GM12878 (cell line): ENCODE measurements at regions not wholly inside any gene's neighbourhood (a gene's known extent, or its start where the extent isn't known, plus 50 kb on each side); places are given as distances from the start of the nearest gene placed in this dataset.

Experiments
- ATAC-seq: fragments of 200-7000 bp; cut with Tn5 transposase; 3 replicates; pipeline ENCODE4 v1.9.1; 2020; ENCODE audit warnings: mild to moderate bottlenecking, moderate library complexity
- BruUV-seq: library from RNA; stranded (reverse); fragments of 400-500 nt; replicated peaks from 2 replicates; lab custom pipeline; 2021; lab: Mats Ljungman, UMichigan
- CTCF ChIA-PET: fragments of 300-600 bp; sonication (Branson Sonifier 250); formaldehyde crosslinking; extraction: SDS; loops from one replicate; lab custom pipeline; 2021; ENCODE audit warnings: inconsistent platforms; lab: Yijun Ruan, JAX
- POLR2A ChIA-PET: fragments of 350-600 bp; formaldehyde crosslinking; extraction: SDS; loops from one replicate; lab custom pipeline; 2021; ENCODE audit warnings: inconsistent platforms; lab: Charles Lee
- RAD21 ChIA-PET: fragments of 300-600 bp; sonication (Branson Sonifier 250); formaldehyde crosslinking; loops from one replicate; lab custom pipeline; 2023; ENCODE audit warnings: antibody characterized with exemption; ENCODE audit not compliant: unreplicated experiment; lab: Charles Lee
- SMC1A ChIA-PET: fragments of 300-600 bp; sonication (Branson Sonifier 250); formaldehyde crosslinking; loops from one replicate; lab custom pipeline; 2023; ENCODE audit not compliant: unreplicated experiment, uncharacterized antibody; lab: Charles Lee
- DNase-seq: peaks from one replicate; pipeline ENCODE4 v3.0.0-alpha.2; 2011; ENCODE audit warnings: low read depth, low spot score
- FAIRE-seq: peaks from 3 replicates; lab custom pipeline; 2011; peaks lifted over from hg19 to GRCh38; lab: Jason Lieb, UNC
- H2AFZ ChIP-seq: 2 replicates; pipeline ENCODE4 v1.6.0; 2011; ENCODE audit warnings: low read depth, low read length, control low read depth; ENCODE audit not compliant: control insufficient read depth
- H3K27ac ChIP-seq: 2 replicates; pipeline ENCODE4 v1.5.1; 2011; ENCODE audit warnings: control low read depth; ENCODE audit not compliant: control insufficient read depth, insufficient read depth
- H3K27me3 ChIP-seq, 2 experiments: replicated peaks in 1 of 2; 2 replicates each; pipeline versions ENCODE4 v1.6.0 to v1.6.1; 2011; ENCODE audit warnings: low read length in 1 of 2; ENCODE audit not compliant: control insufficient read depth in 2 of 2, insufficient read depth in 2 of 2
- H3K36me3 ChIP-seq, 2 experiments: 2 replicates each; pipeline ENCODE4 v1.5.1; 2011; ENCODE audit warnings: low read length in 1 of 2; ENCODE audit not compliant: control insufficient read depth in 2 of 2, insufficient read depth in 2 of 2
- H3K4me1 ChIP-seq: 2 replicates; pipeline ENCODE4 v1.6.1; 2011; ENCODE audit warnings: mild to moderate bottlenecking, low read length, moderate library complexity, mixed read lengths; ENCODE audit not compliant: control insufficient read depth, insufficient read depth
- H3K4me2 ChIP-seq: 2 replicates; pipeline ENCODE4 v1.6.0; 2011; ENCODE audit warnings: control low read depth; ENCODE audit not compliant: control insufficient read depth, insufficient read depth
- H3K4me3 ChIP-seq: fragments of 200-600 bp; sonication (generic); 2 replicates; pipeline ENCODE4 v1.5.1; 2016
- H3K79me2 ChIP-seq: 2 replicates; pipeline ENCODE4 v1.6.0; 2011; ENCODE audit warnings: low read length; ENCODE audit not compliant: control insufficient read depth, insufficient read depth
- H3K9ac ChIP-seq: 2 replicates; pipeline ENCODE4 v1.8.0; 2011; ENCODE audit warnings: low read length, control low read depth, mixed read lengths; ENCODE audit not compliant: control insufficient read depth, insufficient read depth
- H3K9me3 ChIP-seq: replicated peaks from 3 replicates; pipeline ENCODE4 v1.5.1; 2011; ENCODE audit warnings: mild to moderate bottlenecking, low read length; ENCODE audit not compliant: control insufficient read depth, insufficient read depth
- H4K20me1 ChIP-seq: 2 replicates; pipeline ENCODE4 v1.6.0; 2011; ENCODE audit not compliant: control insufficient read depth, insufficient read depth
- BHLHE40 ChIP-seq, 2 experiments: fragments of 450-650 bp in 1 of 2; IDR thresholded peaks; 2 replicates each; pipeline ENCODE4 v1.6.1; 2011 to 2017; ENCODE audit warnings: low read depth in 2 of 2, borderline replicate concordance in 1 of 2, improper control_type of control experiment in 1 of 2, low read length in 1 of 2, mild to moderate bottlenecking in 1 of 2
- CREB1 ChIP-seq: IDR thresholded peaks from 2 replicates; pipeline ENCODE4 v1.6.1; 2012; ENCODE audit warnings: low read depth, mild to moderate bottlenecking, inconsistent platforms
- IRF3 ChIP-seq: fragments of 450-650 bp; IDR thresholded peaks from 2 replicates; pipeline ENCODE4 v1.6.1; 2014; ENCODE audit warnings: mild to moderate bottlenecking
- KAT2A ChIP-seq: conservative IDR thresholded peaks from 2 replicates; pipeline ENCODE4 v1.6.1; 2011; ENCODE audit warnings: low read depth, low read length; ENCODE audit not compliant: control insufficient read depth
- LARP7 ChIP-seq: fragments of 450-650 bp; IDR thresholded peaks from 2 replicates; pipeline ENCODE4 v1.6.1; 2017; ENCODE audit warnings: mild to moderate bottlenecking
- NKRF ChIP-seq: fragments of 450-650 bp; conservative IDR thresholded peaks from 2 replicates; pipeline ENCODE4 v1.6.1; 2017; ENCODE audit warnings: mild to moderate bottlenecking, moderate library complexity
- PKNOX1 ChIP-seq: fragments of 450-650 bp; IDR thresholded peaks from 2 replicates; pipeline ENCODE4 v1.6.1; 2016; ENCODE audit warnings: mild to moderate bottlenecking
- PML ChIP-seq: IDR thresholded peaks from 2 replicates; pipeline ENCODE4 v1.6.1; 2012; ENCODE audit warnings: low read length, inconsistent platforms
- RELA ChIP-seq: fragments of 450-650 bp; IDR thresholded peaks from 2 replicates; pipeline ENCODE4 v1.8.0; 2014; ENCODE audit warnings: borderline replicate concordance; ENCODE audit not compliant: partially characterized antibody
- WGBS: methylation state at CpG from one replicate; pipeline ENCODE4 v1.1.6; 2016; ENCODE audit warnings: low lambda C conversion rate; ENCODE audit not compliant: insufficient replicate concordance, insufficient coverage; ENCODE audit errors: missing lambda C conversion rate; 5-methylcytosine and 5-hydroxymethylcytosine counted together
- in situ Hi-C: fragments of 300-500 bp; cut with MboI; formaldehyde crosslinking; loops from 9 replicates; pipeline ENCODE4 v1.14.3; 2018; ENCODE audit warnings: mixed read lengths
- intact Hi-C: fragments of 100-400 bp; cut with micrococcal nuclease; formaldehyde crosslinking; loops from one replicate; pipeline ENCODE4 v1.14.2; 2022; ENCODE audit not compliant: unreplicated experiment

GRCh38 chr7:34341326-34341725 is 316.7 kb upstream of the NPSR1 start:
- BruUV-seq, result no TSS peak
- ChIA-PET RAD21 (interaction anchor here (0.7 kb wide), 1 partner anchor 163 kb away, joined by 3 read pairs; no protein-coding TSS in a partner anchor), SMC1A (interaction anchor here (0.9 kb wide), 1 partner anchor 25 kb away, joined by 3 read pairs; no protein-coding TSS in a partner anchor), CTCF (interaction anchor here (0.8 kb wide), 1 partner anchor 15 kb away, joined by 3 read pairs; no protein-coding TSS in a partner anchor), POLR2A (no interaction called here)
- FAIRE-seq (no peak), DNase-seq (no peak), ATAC-seq (no peak)
- Histone ChIP-seq H3K4me3 (no peak overlapping the region), H3K4me2 (no peak overlapping the region), H4K20me1 (no peaks in the 10 kb centered on the region), H3K4me1 (no peaks in the 10 kb centered on the region), H3K9me3 (no peaks in the 10 kb centered on the region), H3K27ac (no peak overlapping the region), H3K36me3 (no peaks in the 10 kb centered on the region), H3K9ac (no peak overlapping the region), H3K79me2 (no peaks in the 10 kb centered on the region), H2AFZ (no peak overlapping the region), H3K27me3 (no peaks in the 10 kb centered on the region)
- TF ChIP-seq PML, result no peak
- TF ChIP-seq CREB1, result no peak
- WGBS, result 2% methylated on average over 2 of the region's 2 CpGs
- intact Hi-C loops (no loop called here), in situ Hi-C loops (no loop called here)

- no TSS peak for BruUV-seq
- Histone ChIP-seq H3K27ac (no peak overlapping the region), H3K9me3 (no peaks in the 10 kb centered on the region), H3K79me2 (no peaks in the 10 kb centered on the region), H3K9ac (no peak overlapping the region), H3K27me3 (no peaks in the 10 kb centered on the region), H4K20me1 (no peaks in the 10 kb centered on the region), H3K36me3 (no peaks in the 10 kb centered on the region), H3K4me2 (no peak overlapping the region), H3K4me3 (no peak overlapping the region), H2AFZ (no peak overlapping the region), H3K4me1 (no peaks in the 10 kb centered on the region)
- in situ Hi-C loops (no loop called here), intact Hi-C loops (no loop called here)
- RAD21 ChIA-PET, result no interaction called here
- DNase-seq, result no peak
- TF ChIP-seq RELA (no peak), LARP7 (no peak), PKNOX1 (no peak), NKRF (no peak), KAT2A (no peak), IRF3 (no peak), BHLHE40 (IDR thresholded peaks at IDR 0.05; ENCODE audit: borderline replicate concordance in 1 of 2, low read depth in 2 of 2, low read length in 1 of 2) (no peak)
- CTCF ChIA-PET, result interaction anchor here (0.6 kb wide), 1 partner anchor 70 kb away, joined by 3 read pairs; no protein-coding TSS in a partner anchor
- ATAC-seq, result no peak
- 53% methylated on average over 1 of the region's 1 CpG for WGBS
- POLR2A ChIA-PET, result no interaction called here
- no peak for FAIRE-seq
- SMC1A ChIA-PET, result interaction anchor here (0.9 kb wide), 1 partner anchor 26 kb away, joined by 3 read pairs; no protein-coding TSS in a partner anchor
Measured at GRCh38 chr7:34342387-34342786, 315.6 kb upstream of the NPSR1 start.
